Stomach (tissue), 4 donors: ENCODE measurements at regions not wholly inside any gene's neighbourhood (a gene's known extent, or its start where the extent isn't known, plus 50 kb on each side); places are given as distances from the start of the nearest gene placed in this dataset.
A peak's percentile ranks its signal among the peaks of the same experiment; 100 is the strongest.

ENCODE experiments used
- CTCF ChIP-seq, 7 experiments: fragments of 450-650 bp in 4 of 7; fragments of 200-600 bp in 3 of 7; sonication (generic) in 3 of 7; IDR thresholded peaks; one replicate each; pipeline ENCODE4 v1.5.1; 2016 to 2019; ENCODE audit warnings: antibody characterized with exemption in 7 of 7, control low read depth in 2 of 7, mild to moderate bottlenecking in 1 of 7
- POLR2AphosphoS5 ChIP-seq, 3 donors: sonication (generic); formaldehyde crosslinking; IDR thresholded peaks; one replicate each; pipeline ENCODE4 v1.6.1; 2016; ENCODE audit warnings: antibody characterized with exemption in 3 of 3

- TF ChIP-seq CTCF (IDR thresholded peaks at IDR 0.05): no peak
- peak in 1 of 3 donors; percentile 41 for TF ChIP-seq POLR2AphosphoS5 (IDR thresholded peaks at IDR 0.05)
These were observed 69.2 kb upstream of the MED13L start for GRCh38 chr12:116346741-116347140.
